CD4-positive, alpha-beta T cell treated with Interleukin-2 at 100 ng/mL for 4 hours (primary cell): ENCODE measurements at regions not wholly inside any gene's neighbourhood (a gene's known extent, or its start where the extent isn't known, plus 50 kb on each side); places are given as distances from the start of the nearest gene placed in this dataset.
"Not testable (repeated sequence)": the region's sequence is repeated elsewhere in the genome, so short reads cannot be mapped to it uniquely, and the experiment has no call there.

Source experiments
- DNase-seq: peaks from one replicate; pipeline ENCODE4 v3.0.0-alpha.2; 2020; ENCODE audit warnings: low spot score

- DNase-seq, result not testable (repeated sequence)
Observed at GRCh38 chr5:126155298-126155697, 267.9 kb upstream of the GRAMD2B start.

- DNase-seq, result no peak
Observed at GRCh38 chr5:126166368-126166767, 256.8 kb upstream of the GRAMD2B start.

GRCh38 chr5:126168785-126169184, 254.4 kb upstream of the GRAMD2B start:
- DNase-seq, result no peak

GRCh38 chr5:126171916-126172315, 251.3 kb upstream of the GRAMD2B start:
- no peak for DNase-seq

- no peak for DNase-seq
Observed at GRCh38 chr5:126172812-126173211, 250.4 kb upstream of the GRAMD2B start.

GRCh38 chr5:126178521-126178920, 244.7 kb upstream of the GRAMD2B start:
- DNase-seq, result no peak

- no peak for DNase-seq
Observed at GRCh38 chr5:126182971-126183695, 240.1 kb upstream of the GRAMD2B start.

- DNase-seq, result no peak
Observed at GRCh38 chr5:126184474-126184873, 238.7 kb upstream of the GRAMD2B start.

GRCh38 chr5:126186210-126186609, 237.0 kb upstream of the GRAMD2B start:
- no peak for DNase-seq

- DNase-seq, result no peak
Observed at GRCh38 chr5:126188804-126189203, 234.4 kb upstream of the GRAMD2B start.

GRCh38 chr5:126189231-126189630, 234.0 kb upstream of the GRAMD2B start:
- no peak for DNase-seq

- no peak for DNase-seq
Observed at GRCh38 chr5:126189862-126190261, 233.3 kb upstream of the GRAMD2B start.

GRCh38 chr5:126192226-126192625, 231.0 kb upstream of the GRAMD2B start:
- DNase-seq, result no peak

- no peak for DNase-seq
Observed at GRCh38 chr5:126195410-126196100, 227.7 kb upstream of the GRAMD2B start.

GRCh38 chr5:126198531-126198930, 224.7 kb upstream of the GRAMD2B start:
- DNase-seq, result no peak

GRCh38 chr5:126199467-126199866, 223.7 kb upstream of the GRAMD2B start:
- DNase-seq, result no peak

GRCh38 chr5:126208691-126209090, 214.5 kb upstream of the GRAMD2B start:
- DNase-seq, result no peak

GRCh38 chr5:126210955-126211354, 212.3 kb upstream of the GRAMD2B start:
- no peak for DNase-seq

GRCh38 chr5:126219616-126220015, 203.6 kb upstream of the GRAMD2B start:
- DNase-seq, result no peak

- DNase-seq, result no peak
Observed at GRCh38 chr5:126220725-126221124, 202.5 kb upstream of the GRAMD2B start.

GRCh38 chr5:126228934-126229333, 194.3 kb upstream of the GRAMD2B start:
- DNase-seq, result no peak

GRCh38 chr5:126233256-126233655, 190.0 kb upstream of the GRAMD2B start:
- no peak for DNase-seq

GRCh38 chr5:126234563-126235195, 188.5 kb upstream of the GRAMD2B start:
- DNase-seq, result peak; percentile 5
